GM13977 (cell line): ENCODE measurements at regions not wholly inside any gene's neighbourhood (a gene's known extent, or its start where the extent isn't known, plus 50 kb on each side); places are given as distances from the start of the nearest gene placed in this dataset.

Source experiments
- DNase-seq: peaks from one replicate; pipeline ENCODE4 v3.0.0; 2012; ENCODE audit warnings: low spot score
- in situ Hi-C: fragments of 300-500 bp; cut with MboI; formaldehyde crosslinking; loops from one replicate; pipeline ENCODE4 v1.12.0; 2022; ENCODE audit warnings: low sequenced_read_pairs, low pct_unique_long_range_greater_than_20kb, mixed read lengths, inconsistent platforms; ENCODE audit not compliant: unreplicated experiment
- TF ChIP-seq, protein P1 (sequence below): IDR thresholded peaks from 2 replicates; pipeline ENCODE4 v1.5.1; 2012; ENCODE audit warnings: mild to moderate bottlenecking, control low read depth; ENCODE audit not compliant: insufficient read depth; ENCODE audit errors: extremely low read depth, missing control alignments

DNA sequence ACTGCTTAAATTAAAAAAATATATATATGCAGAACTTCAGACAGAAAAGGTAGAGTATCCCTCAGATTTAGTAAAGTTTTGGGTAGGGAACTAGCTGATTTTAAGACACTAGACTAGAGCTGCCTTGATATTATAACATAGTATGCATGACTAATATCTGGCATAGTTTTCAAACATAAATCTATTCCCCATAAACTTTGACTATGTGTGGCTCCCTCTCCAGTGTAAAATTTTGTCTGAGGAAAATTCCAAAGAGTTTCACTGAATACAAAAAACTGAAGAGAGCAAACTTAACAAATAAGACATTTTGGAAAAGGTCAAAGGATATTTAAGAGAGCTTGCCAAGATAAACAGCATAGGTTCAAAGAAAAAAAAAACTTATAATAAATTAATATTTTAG, 66.2 kb upstream of the ZNF462 start:
- TF ChIP-seq, protein P1, sequence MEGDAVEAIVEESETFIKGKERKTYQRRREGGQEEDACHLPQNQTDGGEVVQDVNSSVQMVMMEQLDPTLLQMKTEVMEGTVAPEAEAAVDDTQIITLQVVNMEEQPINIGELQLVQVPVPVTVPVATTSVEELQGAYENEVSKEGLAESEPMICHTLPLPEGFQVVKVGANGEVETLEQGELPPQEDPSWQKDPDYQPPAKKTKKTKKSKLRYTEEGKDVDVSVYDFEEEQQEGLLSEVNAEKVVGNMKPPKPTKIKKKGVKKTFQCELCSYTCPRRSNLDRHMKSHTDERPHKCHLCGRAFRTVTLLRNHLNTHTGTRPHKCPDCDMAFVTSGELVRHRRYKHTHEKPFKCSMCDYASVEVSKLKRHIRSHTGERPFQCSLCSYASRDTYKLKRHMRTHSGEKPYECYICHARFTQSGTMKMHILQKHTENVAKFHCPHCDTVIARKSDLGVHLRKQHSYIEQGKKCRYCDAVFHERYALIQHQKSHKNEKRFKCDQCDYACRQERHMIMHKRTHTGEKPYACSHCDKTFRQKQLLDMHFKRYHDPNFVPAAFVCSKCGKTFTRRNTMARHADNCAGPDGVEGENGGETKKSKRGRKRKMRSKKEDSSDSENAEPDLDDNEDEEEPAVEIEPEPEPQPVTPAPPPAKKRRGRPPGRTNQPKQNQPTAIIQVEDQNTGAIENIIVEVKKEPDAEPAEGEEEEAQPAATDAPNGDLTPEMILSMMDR: no peak
- in situ Hi-C loops: no loop called here
- DNase-seq: no peak

DNA sequence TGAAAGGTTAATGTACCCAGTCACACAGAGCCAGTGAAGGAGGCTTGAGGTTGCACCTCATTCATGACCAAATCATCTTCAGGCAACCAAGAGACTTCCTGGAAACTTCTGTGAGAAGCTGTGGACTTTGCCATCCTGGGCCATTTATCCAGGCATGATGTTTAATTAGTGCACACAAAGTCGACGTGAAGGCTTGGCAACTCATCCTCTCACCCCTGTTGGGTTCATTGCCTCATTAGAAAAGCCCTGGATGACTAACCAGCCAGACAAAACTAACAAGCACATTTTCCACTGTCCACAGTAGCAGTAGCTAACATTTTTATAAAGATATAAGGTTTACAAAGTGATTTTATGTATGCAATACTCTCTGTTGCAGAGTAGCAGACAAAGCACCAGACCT, 65.7 kb upstream of the ZNF462 start:
- in situ Hi-C loops: no loop called here
- TF ChIP-seq, protein P1: no peak
- no peak for DNase-seq

DNA sequence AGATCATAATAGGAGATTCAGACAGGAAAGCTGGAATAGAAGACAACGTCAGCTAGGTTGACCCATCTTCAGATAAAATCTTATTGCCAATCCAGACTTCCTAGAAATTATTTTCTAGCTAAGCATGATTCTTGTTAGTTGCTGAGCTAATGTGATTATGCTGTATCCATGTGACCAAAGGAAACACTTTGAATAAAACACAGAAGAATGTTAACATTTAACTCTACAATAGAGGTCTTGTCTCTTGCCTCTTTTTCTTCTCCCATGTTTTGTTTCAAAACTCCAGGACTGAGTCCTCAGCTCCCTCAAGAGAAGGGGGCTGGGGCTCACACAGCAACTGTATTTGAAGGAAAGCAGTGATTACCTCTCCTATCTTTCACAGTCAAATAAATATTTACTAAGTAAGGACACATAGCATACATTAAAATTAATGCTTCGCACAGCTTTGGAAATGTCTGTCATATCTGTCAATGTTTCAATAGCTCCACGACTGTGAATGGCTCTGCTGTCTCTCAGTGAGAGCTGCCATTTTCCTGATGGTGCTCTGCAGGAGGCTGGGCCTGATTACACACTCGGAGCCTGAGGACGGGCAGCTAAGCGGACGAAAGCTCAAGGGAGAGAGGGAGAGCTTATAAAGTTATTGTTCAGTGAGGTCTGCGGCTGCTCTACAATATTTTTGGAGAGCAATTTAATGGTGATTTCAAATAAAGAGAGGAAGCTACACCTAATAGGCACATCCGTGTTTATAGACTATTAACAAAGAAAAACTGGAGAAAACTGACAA, 64.8 kb upstream of the ZNF462 start:
- DNase-seq: no peak
- TF ChIP-seq, protein P1: no peak
- in situ Hi-C loops: no loop called here

DNA sequence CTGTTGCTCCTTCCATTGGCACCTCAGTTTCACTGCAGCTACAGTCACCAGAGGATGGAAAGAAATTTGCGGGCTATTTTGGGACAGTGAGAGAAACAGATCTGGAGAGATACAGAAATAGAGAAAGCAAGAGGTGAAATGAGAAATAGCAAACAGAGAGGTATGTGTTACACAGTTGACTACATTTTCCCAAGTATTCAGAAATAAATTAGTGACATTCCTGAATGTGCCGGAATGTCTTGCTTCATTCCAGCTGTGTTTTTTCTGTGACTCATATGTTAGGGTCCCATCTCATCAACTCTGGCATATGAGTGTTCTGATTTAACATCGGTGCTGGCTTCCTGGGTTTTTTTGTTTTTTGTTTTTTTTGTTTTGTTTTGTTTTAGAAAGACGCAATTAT, 63.8 kb upstream of the ZNF462 start:
- TF ChIP-seq, protein P1: no peak
- in situ Hi-C loops: no loop called here
- DNase-seq: no peak

DNA sequence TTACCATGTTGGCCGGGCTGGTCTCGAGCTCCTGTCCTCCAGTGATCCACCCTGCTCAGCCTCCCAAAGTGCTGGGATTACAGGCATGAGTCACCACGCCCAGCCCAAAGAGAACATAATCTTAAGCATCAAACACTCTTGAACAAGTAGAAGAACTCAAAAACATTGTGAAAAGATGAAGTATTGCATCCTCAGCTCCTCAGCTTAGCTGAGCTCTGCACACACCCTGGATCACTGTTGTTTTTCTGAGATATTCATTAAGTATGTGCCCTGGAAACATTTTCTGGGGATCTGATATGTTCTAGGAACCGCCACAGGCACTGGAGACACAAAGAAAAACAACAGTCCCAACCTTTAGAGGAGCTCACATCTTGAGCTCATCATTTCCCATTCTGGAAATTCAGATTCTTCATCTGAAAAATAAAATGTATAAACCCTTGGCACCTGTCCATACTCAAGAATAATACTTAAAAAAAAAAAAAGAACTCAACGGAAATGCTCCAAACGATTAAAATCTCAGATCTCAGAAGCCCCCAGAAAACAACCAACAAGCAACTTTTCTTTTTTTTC, 62.2 kb upstream of the ZNF462 start:
- DNase-seq: no peak
- TF ChIP-seq, protein P1: no peak
- in situ Hi-C loops: no loop called here

DNA sequence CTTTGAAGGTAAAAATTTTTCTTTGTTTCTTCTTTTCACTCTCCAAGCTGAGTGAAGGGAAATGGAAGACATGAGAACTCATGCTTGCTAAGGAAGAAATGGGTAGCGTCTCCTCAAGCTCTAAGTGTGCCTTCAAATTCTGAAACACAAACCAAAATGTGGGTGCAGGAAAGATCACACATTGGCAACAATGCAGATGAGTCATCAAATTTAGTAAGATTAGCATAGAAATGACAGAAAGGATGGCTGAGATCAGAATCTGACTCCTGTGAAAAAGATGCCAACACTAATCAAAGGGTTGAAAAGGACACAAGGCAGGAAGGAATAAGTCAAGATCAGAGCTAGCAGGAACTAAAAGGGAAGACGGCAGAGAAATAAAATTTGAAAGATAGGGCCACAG, 61.1 kb upstream of the ZNF462 start:
- in situ Hi-C loops: no loop called here
- TF ChIP-seq, protein P1: no peak
- DNase-seq: no peak
